ENCODE measurements at regions not wholly inside any gene's neighbourhood (a gene's known extent, or its start where the extent isn't known, plus 50 kb on each side); places are given as distances from the start of the nearest gene placed in this dataset.

DNA sequence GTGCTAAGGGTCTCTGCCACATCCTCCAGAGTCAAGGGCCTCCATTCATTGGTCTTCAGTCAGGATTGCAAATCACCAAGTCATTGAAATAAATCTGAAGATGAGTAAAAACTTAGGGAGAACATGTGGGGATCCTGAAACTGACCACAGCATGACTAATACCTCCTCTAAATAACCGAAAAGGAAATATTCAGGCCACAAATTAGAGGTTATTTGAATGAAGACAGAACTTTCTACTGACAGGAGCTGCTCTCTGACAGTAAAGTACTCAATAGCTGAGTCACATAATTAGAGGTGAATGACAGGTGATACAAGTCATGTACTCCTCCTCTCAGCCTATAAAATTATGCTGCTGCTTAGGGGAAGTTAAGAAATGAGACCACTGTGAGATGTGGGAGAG, 240.2 kb upstream of the F9 start:
- no peak for DNase-seq (ENCODE audit: low spot score)

DNA sequence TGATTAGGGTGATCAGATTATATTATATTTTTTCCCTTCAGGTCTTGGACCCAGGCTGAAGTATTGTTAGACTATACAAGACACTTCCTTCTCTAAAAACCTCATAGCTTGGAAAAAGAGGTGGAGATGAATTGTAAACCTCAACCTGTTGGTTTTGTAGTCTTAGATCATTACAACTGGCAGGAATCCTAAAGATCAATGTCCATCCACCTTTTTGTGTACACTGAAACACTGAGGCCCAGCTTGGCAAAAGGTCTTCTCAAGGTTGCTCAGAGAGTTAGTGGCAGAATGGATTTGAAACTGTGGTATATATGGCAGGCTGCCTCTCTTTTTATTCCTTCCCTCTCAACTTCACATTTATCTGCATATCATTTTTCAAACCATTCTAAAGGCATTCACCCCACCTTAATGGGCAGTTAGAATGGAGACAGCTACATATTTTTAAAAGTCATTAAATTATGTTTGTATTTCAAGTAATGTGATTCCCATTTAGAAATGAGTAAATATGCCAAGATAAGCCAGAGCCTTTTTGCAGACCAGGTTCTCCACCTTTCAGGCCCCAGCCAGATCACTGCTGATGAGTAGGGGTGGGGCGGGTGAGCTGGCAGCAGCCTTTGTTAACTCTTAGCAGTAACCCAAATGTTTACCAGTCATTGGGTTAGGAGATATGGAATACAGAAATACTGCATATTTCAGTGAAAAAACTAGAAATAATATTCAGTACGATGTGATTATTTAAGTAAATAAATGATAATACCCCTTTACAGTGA, 243.2 kb upstream of the F9 start:
- no peak for DNase-seq (ENCODE audit: low spot score)

DNA sequence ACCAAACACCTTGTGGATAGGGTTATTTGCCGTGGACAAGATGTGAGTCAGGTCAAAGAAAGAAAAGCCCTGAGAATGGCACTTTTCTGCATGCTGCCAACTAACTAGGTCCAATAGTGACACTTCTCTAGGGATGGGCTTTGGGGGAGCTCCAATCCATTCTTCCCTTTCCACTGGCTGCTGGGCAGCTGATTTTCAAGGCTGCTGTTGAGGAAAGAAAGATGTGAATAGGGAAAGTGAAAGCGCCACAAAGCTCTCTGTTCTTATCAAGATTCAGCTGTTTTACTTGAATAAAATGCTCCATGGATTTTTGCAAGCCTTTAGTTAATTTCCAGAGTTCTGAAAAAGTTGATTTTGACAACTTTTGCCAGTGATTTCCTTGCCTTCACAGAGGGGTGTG, 244.2 kb upstream of the F9 start:
- no peak for DNase-seq (ENCODE audit: low spot score)

DNA sequence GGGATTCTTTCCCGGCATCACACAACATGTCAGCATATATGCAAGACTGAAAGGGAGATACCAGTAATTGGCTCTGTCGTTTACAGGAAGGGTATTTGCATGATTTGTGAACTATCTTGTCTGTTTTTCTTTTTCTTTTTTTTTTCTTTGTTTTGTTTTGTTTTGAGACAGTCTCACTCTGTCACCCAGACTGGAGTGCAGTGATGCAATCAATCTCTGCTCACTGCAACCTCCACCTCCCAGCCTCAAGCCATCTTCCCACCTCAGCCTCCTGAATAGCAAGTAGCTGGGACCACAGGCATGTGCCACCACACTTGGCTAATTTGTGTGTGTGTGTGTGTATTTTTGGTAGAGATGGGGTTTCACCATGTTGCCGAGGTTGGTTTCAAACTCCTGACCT, 262.7 kb upstream of the F9 start:
- no peak for DNase-seq (ENCODE audit: low spot score)

DNA sequence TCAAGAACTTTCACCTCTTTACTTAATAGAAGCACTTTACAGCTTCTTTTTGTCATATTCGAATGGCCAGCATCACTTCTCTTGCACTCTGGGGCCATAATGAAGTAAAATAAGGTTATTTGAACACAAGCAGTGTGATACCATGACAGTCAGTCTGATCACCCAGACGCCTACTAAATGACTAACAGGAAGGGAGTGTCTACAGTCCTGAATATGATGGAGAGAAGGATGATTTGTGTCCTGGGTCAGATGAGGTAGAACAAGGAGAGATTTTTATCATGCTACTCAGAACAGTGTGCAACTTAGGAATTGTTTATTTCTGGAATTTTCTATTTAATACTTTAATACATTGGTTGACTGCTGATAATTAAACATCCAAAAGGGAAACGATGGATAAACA, 284.2 kb upstream of the F9 start:
- no peak for DNase-seq (ENCODE audit: low spot score)

DNA sequence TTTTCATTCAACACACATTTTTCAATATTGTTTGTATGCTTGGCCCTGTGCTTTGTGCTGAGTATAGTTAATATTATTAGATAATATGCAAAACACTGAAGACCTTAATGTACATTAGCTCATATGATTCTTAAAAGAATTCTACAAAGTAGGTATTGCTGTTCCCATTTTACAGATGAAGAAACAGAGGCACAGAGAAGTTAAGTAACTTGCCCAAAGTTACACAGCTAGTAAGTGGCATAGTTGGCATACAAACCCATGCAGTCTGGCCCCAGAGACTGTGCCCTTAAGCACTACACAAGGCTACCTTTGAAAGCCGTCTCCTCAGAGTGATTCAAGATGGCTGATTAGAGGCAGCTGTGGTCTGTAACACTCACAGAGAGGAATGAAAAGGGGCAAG, 293.4 kb upstream of the F9 start:
- DNase-seq (ENCODE audit: low spot score) = no peak

DNA sequence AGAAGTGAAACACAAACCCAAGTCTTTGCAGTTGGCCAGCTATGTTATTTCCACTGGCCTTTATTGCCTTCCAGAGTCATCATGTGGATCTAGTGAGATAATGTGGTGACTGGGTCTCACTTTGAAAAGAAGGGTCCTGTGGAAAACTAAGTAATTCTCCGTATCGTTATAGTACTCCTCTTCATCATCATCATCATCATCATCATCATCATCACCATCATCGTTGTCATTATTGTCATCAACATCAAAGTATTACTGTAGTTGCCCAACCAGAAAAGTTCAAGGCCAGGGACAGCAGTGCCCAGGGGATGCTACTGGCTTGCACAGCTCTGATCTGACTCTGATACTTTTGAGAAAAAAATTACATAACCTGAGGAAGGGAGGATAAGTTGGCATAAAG, 295.6 kb upstream of the F9 start:
- no peak for DNase-seq (ENCODE audit: low spot score)

DNA sequence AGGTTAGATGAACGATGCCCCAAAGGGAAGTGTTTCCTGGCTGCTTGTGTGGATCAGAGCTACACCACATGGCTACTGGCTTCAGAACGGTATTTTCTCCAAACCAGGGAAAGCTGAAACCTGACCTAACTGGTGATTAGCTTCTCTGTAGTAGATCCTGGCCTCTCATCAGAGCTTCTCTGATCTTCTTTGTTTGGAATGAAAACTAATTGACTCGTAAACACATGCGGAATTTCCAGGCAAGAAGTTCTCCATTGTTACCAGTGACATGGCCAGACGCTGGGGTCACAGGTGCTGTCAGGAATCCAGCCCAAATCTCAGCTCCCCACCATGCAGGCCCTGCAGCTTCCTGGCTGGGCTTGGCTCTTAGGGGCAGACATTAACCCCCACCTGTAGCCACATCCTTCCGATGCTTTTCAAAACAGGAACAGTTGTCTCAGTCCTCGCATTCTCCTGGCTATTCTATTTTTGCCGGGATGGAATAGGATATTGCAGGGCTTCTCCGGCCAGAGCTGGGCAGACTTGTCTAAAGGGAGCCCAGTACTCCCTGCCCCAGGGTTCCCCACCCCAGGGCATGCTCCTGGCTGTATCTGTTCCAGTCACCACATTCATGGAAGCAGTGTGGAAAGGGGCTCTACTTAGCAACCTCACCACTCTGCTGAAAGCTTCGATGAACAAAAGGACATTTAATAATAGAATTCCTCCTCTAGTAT, 305.4 kb upstream of the F9 start:
- no peak for DNase-seq (ENCODE audit: low spot score)

DNA sequence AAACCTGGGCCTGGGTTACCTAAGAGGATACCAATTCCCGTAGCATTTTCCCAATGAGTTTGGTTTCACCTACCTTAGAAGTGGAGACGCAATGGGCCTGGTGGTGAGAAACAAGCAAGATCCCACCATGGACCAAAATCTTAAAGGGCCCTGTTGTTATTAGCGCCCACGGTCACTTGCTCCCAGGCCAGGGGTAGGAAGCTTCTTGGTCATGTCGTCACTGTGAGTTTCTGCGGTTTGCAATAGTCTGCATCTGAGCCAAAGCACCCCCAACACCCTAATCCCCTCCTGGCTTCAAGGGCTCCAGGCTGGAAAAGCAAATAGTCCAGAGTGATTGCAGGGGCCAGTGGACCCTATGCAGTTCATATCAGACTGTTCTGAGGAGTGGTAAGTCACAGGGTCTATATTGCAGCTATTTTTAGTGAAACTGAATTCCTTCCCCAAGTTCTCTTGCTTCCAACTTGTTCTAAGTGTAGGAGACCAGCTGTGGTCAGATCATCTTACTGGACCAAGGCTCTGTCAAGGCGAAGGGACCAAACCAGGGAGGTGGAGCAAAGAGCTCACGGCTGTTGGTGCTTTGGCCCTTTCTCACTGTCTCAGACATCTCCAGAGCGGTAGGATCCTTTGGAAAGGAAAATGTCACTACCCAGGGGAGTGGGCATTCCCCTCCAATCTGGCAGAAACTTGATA, 307.9 kb upstream of the F9 start:
- no peak for DNase-seq (ENCODE audit: low spot score)

DNA sequence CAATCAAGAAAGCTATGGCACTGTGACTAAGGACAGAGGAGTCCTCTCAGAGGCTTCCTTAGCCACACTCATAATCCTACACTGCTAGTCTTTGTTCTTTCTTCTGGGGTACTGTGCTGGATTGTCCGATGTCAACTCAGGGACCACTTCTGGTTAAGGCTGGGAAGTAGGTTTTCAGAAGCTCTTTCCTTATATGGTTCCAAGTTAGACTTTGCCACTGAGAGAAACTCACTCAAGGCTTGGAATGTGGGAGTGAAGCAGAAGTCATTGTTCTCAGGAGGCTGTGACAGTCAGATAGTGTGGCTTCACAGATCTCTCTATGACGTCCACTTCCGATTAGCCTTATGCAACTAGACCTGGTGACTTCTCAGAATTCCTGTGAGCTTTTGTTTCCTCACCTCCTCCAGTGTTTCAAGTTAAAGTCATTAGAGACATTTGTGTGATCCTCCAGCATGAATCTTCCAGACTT, 317.3 kb upstream of the F9 start:
- DNase-seq (ENCODE audit: low spot score) = no peak

DNA sequence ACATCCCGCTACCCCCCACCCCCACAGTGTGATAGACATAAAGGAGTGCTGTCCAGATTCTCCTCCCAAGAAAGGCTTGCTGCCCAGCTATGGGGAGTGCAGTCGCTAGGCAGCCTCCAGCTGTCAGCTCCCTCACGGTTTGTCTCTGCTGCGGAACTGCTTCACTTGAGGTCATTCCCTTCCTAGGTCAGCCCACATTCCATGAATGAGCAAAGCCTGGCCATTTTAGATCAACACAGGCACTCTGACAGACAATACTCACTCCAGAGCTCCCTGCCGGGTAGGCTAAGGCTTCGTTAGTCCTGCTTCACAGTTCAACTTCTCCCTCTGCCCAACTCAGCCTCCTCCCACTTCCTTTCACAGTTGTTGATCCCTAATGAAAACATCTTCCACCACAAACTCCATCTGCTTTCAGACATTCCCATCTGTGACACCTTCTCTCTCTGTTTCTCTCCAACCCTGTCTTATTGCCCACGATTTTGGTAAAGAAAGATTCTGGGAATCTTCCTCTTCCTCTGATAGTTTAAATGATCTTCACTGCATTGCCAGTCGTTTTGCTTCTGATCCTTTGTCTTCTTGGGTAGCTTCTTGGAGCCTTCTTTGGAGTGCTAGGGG, 318.9 kb upstream of the F9 start:
- no peak for DNase-seq (ENCODE audit: low spot score)

DNA sequence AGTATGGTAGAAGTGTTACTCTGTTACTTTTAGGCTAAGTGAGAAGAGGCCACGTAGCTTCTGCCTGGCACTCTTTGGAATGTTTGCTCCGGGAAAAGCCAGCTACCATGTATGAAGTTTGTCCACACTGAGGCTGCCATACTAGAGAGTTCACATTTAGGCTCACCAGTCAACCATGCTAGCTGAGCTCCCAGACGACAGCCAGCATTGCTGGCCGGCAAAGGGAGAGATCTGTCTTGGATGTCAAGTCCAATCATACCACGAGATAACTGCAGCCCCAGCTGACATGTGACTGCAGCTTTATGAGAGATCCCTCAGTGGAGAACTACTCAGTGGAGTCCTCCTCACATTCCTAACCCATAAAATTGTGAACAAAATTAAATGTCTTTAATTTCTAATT, 321.2 kb upstream of the F9 start:
- no peak for DNase-seq (ENCODE audit: low spot score)

DNA sequence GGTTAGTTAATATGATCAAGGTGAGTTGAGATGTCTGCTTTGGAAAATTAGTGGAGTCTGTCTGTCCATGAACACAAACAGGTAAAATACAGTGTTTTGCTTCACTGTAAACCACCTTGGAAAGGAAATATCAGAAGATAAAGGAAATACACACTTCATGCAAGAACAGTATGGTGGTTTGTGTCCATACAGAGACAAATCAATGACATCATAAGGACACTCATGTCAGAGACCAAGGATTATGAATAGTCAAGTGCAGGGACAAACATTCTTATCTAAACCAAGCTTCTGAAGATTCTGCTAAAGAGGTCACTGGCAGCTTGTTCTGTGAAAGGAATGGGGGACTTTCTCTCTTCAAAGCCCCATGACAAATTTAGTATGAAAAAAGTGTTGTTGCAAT, 322.9 kb upstream of the F9 start:
- DNase-seq (ENCODE audit: low spot score) = no peak

DNA sequence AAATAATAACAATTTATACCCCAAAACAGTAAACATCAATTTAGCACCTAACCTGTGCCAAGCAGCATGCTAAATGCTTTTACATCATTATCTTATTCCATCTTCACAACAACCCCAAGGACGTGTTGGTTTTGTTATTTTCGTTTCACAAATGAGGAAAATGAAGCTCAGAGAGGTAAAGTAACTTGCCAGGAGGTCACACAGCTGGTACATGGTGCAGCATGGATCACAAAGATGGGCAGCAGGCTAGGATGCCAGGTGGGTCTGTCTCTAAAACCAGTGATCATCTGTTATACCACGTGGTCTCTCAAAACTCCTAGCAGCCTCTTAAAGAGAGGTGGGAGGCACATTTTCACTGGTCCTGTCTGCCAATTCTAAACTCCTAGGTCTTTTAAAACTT, 323.6 kb upstream of the F9 start:
- DNase-seq (ENCODE audit: low spot score) = no peak

DNA sequence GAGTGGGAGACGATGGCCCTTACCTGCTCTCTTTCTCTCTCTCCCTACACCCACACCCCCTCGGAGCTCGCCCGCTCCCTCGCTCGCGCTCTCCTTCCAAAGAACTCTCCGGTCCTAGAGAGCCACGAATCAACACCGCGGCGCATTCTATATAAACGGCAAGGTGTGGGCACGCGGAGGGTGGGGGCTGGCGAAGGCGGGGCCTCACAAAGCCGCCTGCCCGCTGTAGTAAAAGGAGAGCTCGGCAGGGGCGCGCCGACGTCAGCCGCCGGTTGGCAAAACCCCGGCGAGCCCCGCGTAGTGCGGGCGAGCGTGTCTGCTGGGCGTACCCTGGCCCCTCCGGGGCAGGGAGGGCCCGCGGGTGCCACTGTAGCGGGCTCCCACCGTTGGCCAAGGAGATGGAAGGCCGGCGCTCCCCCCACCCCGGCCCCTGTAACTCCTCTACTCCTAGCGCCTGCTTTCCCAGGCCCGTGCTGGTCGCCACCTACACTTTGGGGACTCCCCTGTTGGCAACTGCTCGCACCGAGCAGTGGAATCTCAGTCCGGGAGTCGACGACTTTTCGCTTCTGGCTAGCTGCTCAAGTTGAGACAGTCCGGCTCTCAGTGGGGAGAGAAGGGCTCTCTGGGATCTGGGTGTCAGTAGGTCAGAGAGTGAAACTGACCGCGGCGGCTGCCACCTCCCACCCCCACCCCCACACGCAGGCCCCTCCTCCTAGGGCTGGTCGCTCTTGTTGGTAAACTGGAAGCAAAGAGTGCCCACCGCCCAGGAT, 325.5 kb upstream of the F9 start:
- no peak for DNase-seq (ENCODE audit: low spot score)

DNA sequence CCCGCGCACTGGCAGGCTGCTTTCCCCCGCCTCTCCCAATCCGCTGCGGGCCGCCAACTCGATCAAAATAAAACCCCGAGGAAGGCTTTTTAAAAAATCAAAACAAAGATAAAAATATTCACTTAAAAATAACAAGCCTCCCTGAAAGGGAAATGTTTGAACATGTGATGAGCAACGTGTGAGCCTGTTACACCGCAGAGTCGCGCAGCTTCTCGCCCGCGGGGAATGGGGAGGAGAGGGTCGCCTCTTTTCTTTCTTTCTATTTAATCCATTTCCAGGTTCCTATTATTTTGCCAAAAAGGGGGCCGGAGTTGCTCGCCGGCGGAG, 326.0 kb upstream of the F9 start:
- no peak for DNase-seq (ENCODE audit: low spot score)

DNA sequence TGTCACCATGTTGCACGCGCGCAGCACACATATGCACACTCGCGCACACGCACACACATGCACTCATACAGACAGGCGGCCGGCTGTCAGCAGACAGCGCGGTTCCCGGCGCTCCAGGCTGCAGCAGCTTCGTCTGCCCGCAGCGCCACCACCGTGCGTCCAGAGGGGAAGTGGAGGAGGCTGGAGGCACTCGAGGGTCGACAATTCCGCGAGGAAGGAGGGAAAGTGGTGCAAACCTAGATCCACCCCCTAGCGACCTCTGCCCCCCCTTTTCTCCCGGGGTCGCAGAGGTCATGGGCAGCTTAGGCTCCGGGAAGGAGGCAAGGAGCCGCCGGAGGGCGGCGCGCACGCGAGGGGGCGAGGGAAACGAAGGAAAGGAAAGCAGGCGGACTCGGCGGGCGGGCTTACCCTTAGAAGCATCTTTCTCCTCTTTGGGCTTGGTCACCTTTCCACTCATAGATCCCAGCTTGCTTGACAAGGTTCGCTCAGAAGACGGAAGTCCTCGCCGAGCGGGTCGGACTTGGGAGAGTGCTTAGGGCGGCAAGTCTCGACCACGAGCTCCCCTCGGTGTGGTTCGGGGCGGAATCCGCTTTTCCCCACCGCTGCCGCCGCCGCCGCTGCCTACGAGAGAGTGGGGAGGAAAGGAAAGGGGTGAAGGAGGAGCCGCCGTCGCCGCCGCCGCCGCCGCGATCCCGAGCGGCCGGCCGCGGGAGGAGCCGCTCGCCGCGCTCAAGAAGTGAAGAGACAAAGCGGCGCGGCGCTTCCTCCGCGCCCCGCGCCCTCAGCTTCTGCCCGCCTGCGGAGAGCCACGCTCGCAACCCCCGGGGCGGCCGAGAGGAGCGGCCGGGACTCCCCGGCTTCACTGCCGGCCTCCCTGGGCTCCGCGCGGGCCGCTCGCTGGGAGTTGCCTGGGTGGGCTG, 326.6 kb upstream of the F9 start:
- DNase-seq (ENCODE audit: low spot score) = no peak

DNA sequence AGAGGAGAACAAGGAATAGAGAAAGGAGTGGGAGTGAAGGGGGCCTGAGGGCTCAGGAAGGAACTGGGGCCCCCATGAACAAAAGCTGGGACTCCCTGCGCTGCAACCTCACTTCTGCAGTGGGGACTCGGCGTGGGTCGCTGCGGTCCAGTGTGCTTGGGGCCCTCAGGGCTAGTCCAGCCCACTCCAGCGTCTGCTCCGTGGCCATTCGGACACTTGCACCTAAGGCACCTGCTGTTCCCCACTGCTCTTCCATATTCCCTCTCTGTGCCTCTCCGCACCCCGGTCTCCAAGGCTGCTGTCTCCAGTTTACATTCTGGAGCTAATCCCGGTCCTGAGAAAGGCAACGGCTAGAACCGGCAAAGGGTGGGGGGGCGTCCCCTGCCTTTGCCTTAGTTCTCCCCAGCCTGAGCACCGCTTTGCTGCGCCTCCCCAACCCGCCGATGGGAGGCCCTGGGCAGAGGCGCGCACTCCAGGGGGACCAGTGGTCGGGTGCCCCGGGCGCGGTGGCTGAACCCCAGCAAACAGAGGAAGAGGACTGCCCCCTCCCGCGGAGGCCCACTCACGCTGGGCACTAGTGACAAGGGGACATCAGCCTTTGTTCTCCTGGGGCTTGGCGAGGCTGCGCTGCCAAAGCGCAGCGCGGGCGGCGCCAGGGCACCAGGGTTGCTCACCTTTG, 327.7 kb upstream of the F9 start:
- DNase-seq (ENCODE audit: low spot score) = no peak

DNA sequence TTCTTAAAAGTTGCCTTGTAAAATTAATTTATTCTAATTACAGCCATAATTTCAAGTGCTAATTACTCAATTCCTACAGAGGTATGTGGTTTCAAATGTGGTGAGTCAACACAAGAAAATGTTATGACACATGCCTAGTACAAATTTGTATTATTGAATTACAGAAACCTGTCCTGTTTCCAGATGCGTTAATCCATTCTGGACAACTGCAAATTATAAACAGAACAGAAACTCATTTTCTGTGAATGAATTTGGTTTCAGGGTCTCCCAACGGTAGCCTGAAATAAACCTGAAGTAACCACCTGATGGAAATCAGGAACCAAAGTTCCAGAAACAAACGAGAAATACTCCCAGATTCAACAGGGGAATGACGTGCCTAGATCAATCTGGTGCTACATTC, 328.6 kb upstream of the F9 start:
- no peak for DNase-seq (ENCODE audit: low spot score)

DNA sequence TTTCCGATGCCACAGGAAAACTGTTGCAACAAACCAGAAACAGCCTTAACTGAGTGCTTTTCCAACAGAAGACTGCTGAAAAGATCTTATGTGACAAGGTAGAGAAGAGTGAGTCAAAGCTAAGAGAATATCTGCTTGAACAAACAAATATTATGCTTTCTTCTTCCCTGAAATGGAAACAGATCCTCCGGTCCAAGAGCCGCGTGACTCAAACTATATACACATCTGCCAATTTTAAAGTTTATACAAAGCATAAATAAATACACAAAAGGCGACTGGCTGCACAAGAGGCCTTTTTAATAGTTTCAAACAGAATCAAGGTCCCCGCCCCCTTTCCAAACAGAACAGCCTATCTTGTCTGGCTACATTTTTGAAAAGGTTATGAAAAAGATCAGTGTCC, 329.7 kb upstream of the F9 start:
- DNase-seq (ENCODE audit: low spot score) = no peak

DNA sequence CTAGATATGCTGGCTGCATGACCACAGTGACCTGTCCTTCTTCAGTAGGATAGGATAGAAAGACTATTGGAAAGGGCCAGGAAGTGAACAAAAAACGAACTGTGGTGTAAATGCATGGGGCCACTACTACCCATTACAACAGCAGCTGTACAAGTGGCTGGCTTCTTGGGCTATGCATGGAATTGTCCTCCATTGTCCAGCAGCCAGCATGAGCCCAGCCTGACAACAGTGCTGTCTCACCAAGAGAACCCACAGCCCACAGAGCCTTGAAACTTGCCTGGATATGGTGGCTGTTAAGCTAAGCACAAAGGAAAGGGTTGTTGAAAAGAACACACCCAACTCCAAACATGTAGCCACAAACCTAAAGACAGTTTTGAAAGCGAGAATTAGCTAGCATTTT, 330.2 kb upstream of the F9 start:
- DNase-seq (ENCODE audit: low spot score) = no peak
